Mesothelial cell of epicardium (in vitro differentiated cells): ENCODE measurements at regions not wholly inside any gene's neighbourhood (a gene's known extent, or its start where the extent isn't known, plus 50 kb on each side); places are given as distances from the start of the nearest gene placed in this dataset.

Experiments
- DNase-seq, 2 experiments: peaks; one replicate each; pipeline ENCODE4 v3.0.0; 2021; ENCODE audit warnings: low spot score in 2 of 2; ENCODE audit not compliant: unreplicated experiment in 2 of 2
- H3K27ac Mint-ChIP-seq: 2 replicates; pipeline ENCODE4 v1.8.0; 2021; ENCODE audit warnings: mixed read lengths
- H3K27me3 Mint-ChIP-seq: 2 replicates; pipeline ENCODE4 v1.8.0; 2021; ENCODE audit warnings: low read depth, mixed read lengths
- H3K36me3 Mint-ChIP-seq: 2 replicates; pipeline ENCODE4 v1.8.0; 2021; ENCODE audit warnings: mixed read lengths
- H3K4me1 Mint-ChIP-seq: 2 replicates; pipeline ENCODE4 v1.8.0; 2021; ENCODE audit warnings: mixed read lengths
- H3K4me3 Mint-ChIP-seq: 2 replicates; pipeline ENCODE4 v1.8.0; 2021; ENCODE audit warnings: mild to moderate bottlenecking, moderate library complexity, mixed read lengths
- H3K9me3 Mint-ChIP-seq: 2 replicates; pipeline ENCODE4 v1.8.0; 2021; ENCODE audit warnings: mixed read lengths
- TF ChIP-seq, protein P1 (sequence below): fragments of 200-600 bp; sonication (generic); IDR thresholded peaks from one replicate; pipeline ENCODE4 v1.5.0; 2021; ENCODE audit warnings: antibody characterized with exemption; ENCODE audit not compliant: unreplicated experiment

DNA sequence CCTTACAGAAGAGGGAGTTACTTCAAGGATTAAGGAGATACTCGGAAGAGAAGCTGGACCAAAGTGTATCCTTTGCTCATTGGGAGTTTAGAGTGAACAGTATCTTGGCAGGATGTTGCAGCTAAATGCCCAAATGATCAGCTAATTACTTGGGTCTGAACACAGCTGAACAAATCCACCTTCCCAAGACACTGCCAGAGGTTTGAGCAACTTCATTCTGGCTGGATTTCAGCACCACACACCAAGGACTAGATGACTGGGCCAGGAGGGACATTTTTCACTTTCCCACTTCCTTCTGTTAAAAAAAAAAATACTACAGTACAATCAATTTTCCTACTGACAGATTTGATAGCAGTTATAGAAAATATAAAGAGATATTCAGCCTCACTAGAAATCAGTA is 324.6 kb downstream of the MID1IP1 start:
- no peak overlapping the region for H3K27ac Mint-ChIP-seq
- peaks cover 39% of the 10 kb centered on the region for H3K9me3 Mint-ChIP-seq
- TF ChIP-seq, protein P1, sequence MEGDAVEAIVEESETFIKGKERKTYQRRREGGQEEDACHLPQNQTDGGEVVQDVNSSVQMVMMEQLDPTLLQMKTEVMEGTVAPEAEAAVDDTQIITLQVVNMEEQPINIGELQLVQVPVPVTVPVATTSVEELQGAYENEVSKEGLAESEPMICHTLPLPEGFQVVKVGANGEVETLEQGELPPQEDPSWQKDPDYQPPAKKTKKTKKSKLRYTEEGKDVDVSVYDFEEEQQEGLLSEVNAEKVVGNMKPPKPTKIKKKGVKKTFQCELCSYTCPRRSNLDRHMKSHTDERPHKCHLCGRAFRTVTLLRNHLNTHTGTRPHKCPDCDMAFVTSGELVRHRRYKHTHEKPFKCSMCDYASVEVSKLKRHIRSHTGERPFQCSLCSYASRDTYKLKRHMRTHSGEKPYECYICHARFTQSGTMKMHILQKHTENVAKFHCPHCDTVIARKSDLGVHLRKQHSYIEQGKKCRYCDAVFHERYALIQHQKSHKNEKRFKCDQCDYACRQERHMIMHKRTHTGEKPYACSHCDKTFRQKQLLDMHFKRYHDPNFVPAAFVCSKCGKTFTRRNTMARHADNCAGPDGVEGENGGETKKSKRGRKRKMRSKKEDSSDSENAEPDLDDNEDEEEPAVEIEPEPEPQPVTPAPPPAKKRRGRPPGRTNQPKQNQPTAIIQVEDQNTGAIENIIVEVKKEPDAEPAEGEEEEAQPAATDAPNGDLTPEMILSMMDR: no peak
- no peak overlapping the region for H3K4me3 Mint-ChIP-seq
- H3K36me3 Mint-ChIP-seq: no peaks in the 10 kb centered on the region
- H3K27me3 Mint-ChIP-seq: no peaks in the 10 kb centered on the region
- no peaks in the 10 kb centered on the region for H3K4me1 Mint-ChIP-seq
- no peak for DNase-seq

DNA sequence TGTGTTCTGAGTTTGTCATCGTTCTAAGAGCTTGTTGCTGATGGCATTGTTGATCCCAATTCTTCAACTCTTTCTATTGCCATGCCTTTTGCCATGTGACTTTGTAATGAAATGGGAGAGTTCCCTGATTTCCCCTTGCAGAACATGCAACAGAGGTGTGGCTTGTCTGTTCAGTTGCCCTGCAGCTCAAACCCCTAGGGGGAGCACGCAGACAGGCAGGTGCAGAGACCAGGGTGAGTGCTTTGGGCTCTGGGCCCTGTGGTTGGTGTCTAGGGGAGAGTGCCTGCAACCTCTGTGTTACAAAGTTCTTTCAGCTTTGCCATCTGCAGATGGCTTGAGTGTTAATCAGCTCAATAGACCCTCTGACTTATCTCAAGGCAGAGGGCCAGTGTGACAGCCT is 332.7 kb downstream of the MID1IP1 start:
- no peaks in the 10 kb centered on the region for H3K4me1 Mint-ChIP-seq
- no peaks in the 10 kb centered on the region for H3K27me3 Mint-ChIP-seq
- H3K9me3 Mint-ChIP-seq: peaks cover 42% of the 10 kb centered on the region
- DNase-seq: no peak
- TF ChIP-seq, protein P1: no peak
- no peaks in the 10 kb centered on the region for H3K36me3 Mint-ChIP-seq
- H3K27ac Mint-ChIP-seq: no peak overlapping the region
- no peak overlapping the region for H3K4me3 Mint-ChIP-seq

DNA sequence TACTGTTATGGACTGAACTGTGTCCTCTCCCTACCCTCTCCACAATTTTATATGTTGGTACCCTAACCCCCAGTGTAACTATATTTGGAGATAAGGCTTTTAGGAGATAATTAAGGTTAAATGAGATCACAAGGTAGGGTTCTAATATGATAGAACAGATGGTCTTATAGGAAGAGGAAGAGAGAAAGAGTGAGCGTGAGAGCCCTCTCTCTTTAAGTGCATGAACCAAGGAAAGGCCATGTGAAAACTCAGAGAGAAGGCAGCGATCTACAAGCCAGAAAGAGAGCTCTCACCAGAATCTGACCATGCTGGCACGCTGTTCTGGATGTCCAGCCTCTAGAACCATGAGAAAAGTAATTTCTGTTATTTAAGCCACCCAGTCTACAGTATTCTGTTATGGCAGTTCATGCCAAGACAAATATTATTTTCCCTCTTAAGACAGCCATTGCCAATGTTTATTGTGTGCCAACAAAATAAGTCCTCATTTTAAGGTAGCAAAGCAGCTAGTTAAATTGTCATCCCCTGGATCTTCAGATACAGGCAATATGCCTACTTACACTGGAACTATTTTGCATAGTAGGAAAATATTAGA is 336.2 kb downstream of the MID1IP1 start:
- no peak for DNase-seq
- Mint-ChIP-seq H3K36me3 (no peaks in the 10 kb centered on the region), H3K4me1 (no peaks in the 10 kb centered on the region), H3K4me3 (no peak overlapping the region), H3K27ac (no peak overlapping the region), H3K27me3 (no peaks in the 10 kb centered on the region), H3K9me3 (peaks cover 44% of the 10 kb centered on the region)
- TF ChIP-seq, protein P1: no peak

DNA sequence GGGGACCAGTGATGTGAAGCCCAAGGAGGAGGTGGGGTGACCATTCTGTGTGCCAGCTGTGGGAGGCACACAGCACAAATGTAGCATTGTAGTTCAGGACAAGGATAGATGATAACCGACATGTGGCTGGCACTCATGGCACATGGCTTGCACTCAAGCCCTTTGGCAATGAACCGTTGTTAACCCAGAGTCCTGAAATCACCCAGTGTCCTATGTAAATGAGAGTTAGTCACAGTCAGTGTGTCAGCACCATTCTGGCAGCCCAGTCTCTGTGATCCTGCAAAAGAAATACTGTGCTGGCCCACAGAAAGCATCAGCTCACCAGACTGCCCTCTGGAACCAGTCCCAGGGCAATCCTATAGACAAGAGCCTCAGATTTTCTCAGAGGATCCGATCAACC is 339.3 kb downstream of the MID1IP1 start:
- no peaks in the 10 kb centered on the region for H3K36me3 Mint-ChIP-seq
- peaks cover 37% of the 10 kb centered on the region for H3K9me3 Mint-ChIP-seq
- no peaks in the 10 kb centered on the region for H3K4me1 Mint-ChIP-seq
- DNase-seq: no peak
- H3K27ac Mint-ChIP-seq: no peak overlapping the region
- H3K4me3 Mint-ChIP-seq: no peak overlapping the region
- no peaks in the 10 kb centered on the region for H3K27me3 Mint-ChIP-seq
- TF ChIP-seq, protein P1: no peak

DNA sequence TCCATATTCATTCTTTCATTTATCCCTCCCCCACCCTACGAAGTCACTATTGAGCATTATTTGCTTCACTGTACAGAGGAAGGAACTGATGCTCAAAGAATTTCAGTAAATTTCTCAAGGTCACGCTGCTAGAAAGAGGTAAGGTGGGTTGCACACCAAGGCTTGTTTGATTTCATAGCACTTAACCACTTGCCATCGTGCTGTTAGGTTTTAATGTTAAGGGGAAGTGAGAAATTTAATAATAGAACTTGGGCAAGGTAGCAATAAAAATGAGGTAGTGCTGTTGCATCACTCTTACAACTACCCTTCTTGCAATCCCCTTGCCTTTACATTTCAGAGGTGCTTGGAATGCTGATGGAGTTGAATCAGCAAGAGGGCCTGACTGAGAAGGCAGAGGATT is 343.1 kb downstream of the MID1IP1 start:
- Mint-ChIP-seq H3K36me3 (no peaks in the 10 kb centered on the region), H3K27ac (no peak overlapping the region), H3K27me3 (no peaks in the 10 kb centered on the region), H3K4me3 (no peak overlapping the region), H3K4me1 (no peaks in the 10 kb centered on the region), H3K9me3 (peaks cover 26% of the 10 kb centered on the region)
- TF ChIP-seq, protein P1: no peak
- no peak for DNase-seq

DNA sequence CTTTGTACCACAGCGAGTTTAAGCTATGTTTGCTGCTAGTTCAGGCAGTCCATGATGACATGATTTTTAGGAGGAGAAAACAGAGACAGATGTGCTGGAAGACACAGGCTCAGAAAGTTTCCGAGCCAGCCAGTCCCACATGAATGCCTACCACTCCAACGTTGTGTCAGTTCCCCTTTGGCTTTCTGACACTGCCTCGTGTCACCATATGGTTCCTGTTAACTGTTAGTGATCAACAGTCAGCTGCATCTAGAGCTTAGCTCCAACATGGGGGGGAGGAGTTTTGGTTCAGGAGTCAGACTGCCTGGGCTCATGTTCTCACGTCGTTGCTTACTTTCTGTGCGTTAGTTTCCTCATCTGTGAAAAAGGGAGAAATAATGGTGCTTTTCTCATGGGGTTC is 343.7 kb downstream of the MID1IP1 start:
- no peak for DNase-seq
- Mint-ChIP-seq H3K27me3 (no peaks in the 10 kb centered on the region), H3K27ac (no peak overlapping the region), H3K4me1 (peaks cover 6% of the 10 kb centered on the region), H3K36me3 (no peaks in the 10 kb centered on the region), H3K4me3 (no peak overlapping the region), H3K9me3 (peaks cover 22% of the 10 kb centered on the region)
- TF ChIP-seq, protein P1: no peak
